Epithelial cell of proximal tubule (primary cell): ENCODE measurements at regions not wholly inside any gene's neighbourhood (a gene's known extent, or its start where the extent isn't known, plus 50 kb on each side); places are given as distances from the start of the nearest gene placed in this dataset.
A peak's percentile ranks its signal among the peaks of the same experiment; 100 is the strongest.

Experiments
- DNase-seq: peaks from one replicate; pipeline ENCODE4 v3.0.0-alpha.2; 2011; ENCODE audit warnings: low read depth
- H3K4me3 ChIP-seq: 2 replicates; pipeline ENCODE4 v1.5.1; 2011; ENCODE audit warnings: low read depth, mild to moderate bottlenecking, low read length
- CTCF ChIP-seq: conservative IDR thresholded peaks from 2 replicates; pipeline ENCODE4 v1.5.1; 2012; ENCODE audit warnings: low read depth, mild to moderate bottlenecking, low read length

GRCh38 chr6:141451511-141452353, 681.0 kb upstream of the GJE1 start:
- no peak for TF ChIP-seq CTCF
- DNase-seq, result peak; percentile 29

GRCh38 chr6:141451181-141451510, 681.6 kb upstream of the GJE1 start:
- TF ChIP-seq CTCF, result no peak
- peak; percentile 15 for DNase-seq
- no peak overlapping the region for H3K4me3 ChIP-seq

More at GRCh38 chr6:141451511-141452353, 681.0 kb upstream of the GJE1 start:
- H3K4me3 ChIP-seq, result no peak overlapping the region

GRCh38 chr6:141445928-141446628, 686.6 kb upstream of the GJE1 start:
- H3K4me3 ChIP-seq, result no peak overlapping the region
- no peak for DNase-seq
- TF ChIP-seq CTCF, result no peak

- DNase-seq, result no peak
- no peak for TF ChIP-seq CTCF
Measured at GRCh38 chr6:141443668-141444289, 688.9 kb upstream of the GJE1 start.

GRCh38 chr6:141443032-141443431, 689.7 kb upstream of the GJE1 start:
- TF ChIP-seq CTCF, result no peak
- DNase-seq, result no peak
- H3K4me3 ChIP-seq, result no peak overlapping the region

More at GRCh38 chr6:141443668-141444289, 688.9 kb upstream of the GJE1 start:
- no peak overlapping the region for H3K4me3 ChIP-seq

- no peak overlapping the region for H3K4me3 ChIP-seq
- TF ChIP-seq CTCF, result no peak
- DNase-seq, result no peak
Measured at GRCh38 chr6:141439513-141439912, 693.2 kb upstream of the GJE1 start.
